Adrenal gland (tissue), 5 donors: ENCODE measurements at regions not wholly inside any gene's neighbourhood (a gene's known extent, or its start where the extent isn't known, plus 50 kb on each side); places are given as distances from the start of the nearest gene placed in this dataset.

Source experiments
- CTCF ChIP-seq, 6 experiments: fragments of 450-650 bp in 4 of 6; fragments of 200-600 bp in 2 of 6; sonication (generic) in 1 of 6; IDR thresholded peaks; 1 replicate in 5 of 6; 2 replicates in 1 of 6; pipeline versions ENCODE4 v1.5.1 to v1.8.0; 2016 to 2021; ENCODE audit warnings: antibody characterized with exemption in 6 of 6, mild to moderate bottlenecking in 2 of 6, moderate library complexity in 1 of 6
- POLR2A ChIP-seq, 2 donors: fragments of 450-650 bp; IDR thresholded peaks; one replicate each; pipeline ENCODE4 v1.6.1; 2017; ENCODE audit warnings: antibody characterized with exemption in 2 of 2, mild to moderate bottlenecking in 2 of 2, moderate library complexity in 1 of 2
- donor health status: DM: no; HTN: no; CAD: no.

GRCh38 chr1:76687307-76688175 is 179.7 kb upstream of the ST6GALNAC5 start:
- TF ChIP-seq CTCF (IDR thresholded peaks at IDR 0.05) (no peak), POLR2A (IDR thresholded peaks at IDR 0.05) (no peak)
